ENCODE measurements at regions not wholly inside any gene's neighbourhood (a gene's known extent, or its start where the extent isn't known, plus 50 kb on each side); places are given as distances from the start of the nearest gene placed in this dataset.

GRCh38 chr3:24047513-24047912 is 102.4 kb downstream of the NR1D2 start:
- peak overlapping the region; percentile 32 for H3K27ac Mint-ChIP-seq (ENCODE audit: low read depth, unreplicated experiment)

DNA sequence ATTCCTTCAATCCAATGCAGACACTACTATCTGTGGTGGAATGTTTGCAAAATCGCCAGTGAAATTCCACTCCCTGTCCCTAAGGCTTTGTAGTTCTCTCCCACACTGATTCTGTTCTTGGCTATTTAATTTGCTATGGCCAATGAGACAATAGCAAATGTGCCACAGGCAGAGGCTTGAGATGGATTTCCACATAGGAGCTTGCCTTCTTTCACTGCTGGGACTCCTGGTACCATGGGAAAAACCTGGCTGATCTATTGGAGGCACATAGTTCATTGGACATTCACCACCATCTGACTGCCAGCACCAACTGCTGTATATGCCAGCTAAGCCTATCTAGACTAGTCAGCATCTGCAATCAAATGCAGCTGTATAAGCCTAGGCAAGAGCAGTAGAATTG is 103.8 kb downstream of the NR1D2 start:
- Mint-ChIP-seq H3K36me3 (ENCODE audit: insufficient read depth, unreplicated experiment) (no peaks in the 10 kb centered on the region), H3K4me1 (ENCODE audit: insufficient read depth, unreplicated experiment) (peaks cover 6% of the 10 kb centered on the region), H3K27ac (ENCODE audit: low read depth, unreplicated experiment) (no peak overlapping the region), H3K9me3 (ENCODE audit: unreplicated experiment) (no peaks in the 10 kb centered on the region), H3K27me3 (ENCODE audit: insufficient read depth, unreplicated experiment) (no peaks in the 10 kb centered on the region), H3K4me3 (ENCODE audit: unreplicated experiment) (no peak overlapping the region)
- BruUV-seq (replicated peaks): no TSS peak
- intact Hi-C loops (cut with micrococcal nuclease): no loop called here
- TF ChIP-seq, protein P1, sequence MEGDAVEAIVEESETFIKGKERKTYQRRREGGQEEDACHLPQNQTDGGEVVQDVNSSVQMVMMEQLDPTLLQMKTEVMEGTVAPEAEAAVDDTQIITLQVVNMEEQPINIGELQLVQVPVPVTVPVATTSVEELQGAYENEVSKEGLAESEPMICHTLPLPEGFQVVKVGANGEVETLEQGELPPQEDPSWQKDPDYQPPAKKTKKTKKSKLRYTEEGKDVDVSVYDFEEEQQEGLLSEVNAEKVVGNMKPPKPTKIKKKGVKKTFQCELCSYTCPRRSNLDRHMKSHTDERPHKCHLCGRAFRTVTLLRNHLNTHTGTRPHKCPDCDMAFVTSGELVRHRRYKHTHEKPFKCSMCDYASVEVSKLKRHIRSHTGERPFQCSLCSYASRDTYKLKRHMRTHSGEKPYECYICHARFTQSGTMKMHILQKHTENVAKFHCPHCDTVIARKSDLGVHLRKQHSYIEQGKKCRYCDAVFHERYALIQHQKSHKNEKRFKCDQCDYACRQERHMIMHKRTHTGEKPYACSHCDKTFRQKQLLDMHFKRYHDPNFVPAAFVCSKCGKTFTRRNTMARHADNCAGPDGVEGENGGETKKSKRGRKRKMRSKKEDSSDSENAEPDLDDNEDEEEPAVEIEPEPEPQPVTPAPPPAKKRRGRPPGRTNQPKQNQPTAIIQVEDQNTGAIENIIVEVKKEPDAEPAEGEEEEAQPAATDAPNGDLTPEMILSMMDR (IDR thresholded peaks at IDR 0.05; ENCODE audit: unreplicated experiment): no peak
- POLR2A ChIA-PET: interaction anchor here (0.6 kb wide), 1 partner anchor 26 kb away, joined by 3 read pairs; no protein-coding TSS in a partner anchor
- DNase-seq (ENCODE audit: unreplicated experiment): peak; percentile 38
- CTCF ChIA-PET: interaction anchor here (0.5 to 3.1 kb wide), 5 partner anchors 9 to 967 kb away, joined by 3 to 8 read pairs (median 4); no protein-coding TSS in a partner anchor

More at GRCh38 chr3:24047513-24047912, 102.4 kb downstream of the NR1D2 start:
- intact Hi-C loops (cut with micrococcal nuclease): no loop called here
- TF ChIP-seq, protein P1 (IDR thresholded peaks at IDR 0.05; ENCODE audit: unreplicated experiment): no peak
- Mint-ChIP-seq H3K4me1 (ENCODE audit: insufficient read depth, unreplicated experiment) (peaks cover 6% of the 10 kb centered on the region), H3K27me3 (ENCODE audit: insufficient read depth, unreplicated experiment) (no peaks in the 10 kb centered on the region), H3K9me3 (ENCODE audit: unreplicated experiment) (no peaks in the 10 kb centered on the region), H3K4me3 (ENCODE audit: unreplicated experiment) (no peak overlapping the region), H3K36me3 (ENCODE audit: insufficient read depth, unreplicated experiment) (no peaks in the 10 kb centered on the region)
- CTCF ChIA-PET: interaction anchor here (0.6 kb wide), 1 partner anchor 217 kb away, joined by 3 read pairs; no protein-coding TSS in a partner anchor
- POLR2A ChIA-PET: interaction anchor here (1.1 kb wide), 1 partner anchor 9 kb away, joined by 3 read pairs; no protein-coding TSS in a partner anchor
- BruUV-seq (replicated peaks): no TSS peak
- no peak for DNase-seq (ENCODE audit: unreplicated experiment)

DNA sequence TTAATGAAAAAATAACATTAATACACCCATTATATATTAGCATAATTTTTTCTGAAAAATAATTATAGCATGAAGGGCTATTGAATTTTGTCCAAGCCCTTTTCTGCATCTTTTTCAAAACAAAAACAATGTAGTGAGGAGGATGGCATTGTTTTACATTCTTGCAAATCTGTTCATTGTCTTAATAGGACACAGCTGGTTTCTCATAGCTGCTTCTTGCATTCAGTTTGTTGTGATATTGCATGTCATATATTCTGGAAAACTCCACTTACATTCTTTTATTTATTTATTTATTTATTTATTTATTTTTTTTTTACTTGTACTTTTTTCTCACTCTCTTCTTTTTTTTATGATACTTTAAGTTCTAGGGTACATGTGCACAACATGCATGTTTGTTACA is 107.4 kb downstream of the NR1D2 start:
- no peaks in the 10 kb centered on the region for H3K36me3 Mint-ChIP-seq (ENCODE audit: insufficient read depth, unreplicated experiment)
- H3K4me3 Mint-ChIP-seq (ENCODE audit: unreplicated experiment): no peak overlapping the region
- H3K4me1 Mint-ChIP-seq (ENCODE audit: insufficient read depth, unreplicated experiment): peaks cover 6% of the 10 kb centered on the region
- no peaks in the 10 kb centered on the region for H3K27me3 Mint-ChIP-seq (ENCODE audit: insufficient read depth, unreplicated experiment)
- intact Hi-C loops (cut with micrococcal nuclease): no loop called here
- ChIA-PET POLR2A (no interaction called here), CTCF (interaction anchor here (0.8 kb wide), 1 partner anchor 158 kb away, joined by 4 read pairs; no protein-coding TSS in a partner anchor)
- TF ChIP-seq, protein P1 (IDR thresholded peaks at IDR 0.05; ENCODE audit: unreplicated experiment): no peak
- no peaks in the 10 kb centered on the region for H3K9me3 Mint-ChIP-seq (ENCODE audit: unreplicated experiment)
- no TSS peak for BruUV-seq (replicated peaks)
- no peak for DNase-seq (ENCODE audit: unreplicated experiment)
- H3K27ac Mint-ChIP-seq (ENCODE audit: low read depth, unreplicated experiment): no peak overlapping the region

DNA sequence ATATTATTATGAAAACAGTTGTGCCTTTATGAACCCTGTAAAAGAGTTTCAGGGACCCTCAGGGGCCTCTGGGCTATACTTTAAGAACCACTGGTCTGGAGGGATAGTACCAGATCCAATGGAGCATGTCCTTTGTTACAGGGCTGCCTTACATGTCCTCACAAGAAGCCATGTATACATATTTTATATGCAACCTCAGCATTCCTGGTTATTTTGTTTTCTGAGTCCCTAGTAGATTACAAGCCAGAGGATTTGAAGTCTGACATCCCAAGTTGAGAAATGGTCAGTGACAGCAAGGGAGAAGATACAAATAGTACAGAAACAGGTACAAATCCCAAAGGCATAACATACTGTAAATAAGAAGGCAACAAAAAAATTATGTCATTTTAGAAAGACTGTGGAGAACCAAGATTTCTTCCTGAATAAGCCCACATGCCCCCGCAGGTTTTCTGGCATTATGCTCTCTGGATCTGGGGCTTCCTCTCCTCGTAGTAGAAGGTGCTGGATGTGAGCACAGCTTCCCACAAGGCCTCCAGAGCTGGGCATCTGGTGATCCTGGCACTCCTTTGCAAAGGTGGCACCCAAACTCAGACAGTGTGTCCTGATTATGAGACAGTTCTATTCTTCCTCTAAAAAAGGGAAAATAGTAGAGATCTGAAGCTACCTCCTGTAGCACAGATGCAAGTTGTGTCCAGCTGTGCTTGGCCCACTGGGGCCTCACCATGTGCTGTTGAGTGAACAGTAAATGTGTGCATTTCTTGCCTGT is 114.0 kb downstream of the NR1D2 start:
- BruUV-seq (replicated peaks): no TSS peak
- Mint-ChIP-seq H3K4me1 (ENCODE audit: insufficient read depth, unreplicated experiment) (no peaks in the 10 kb centered on the region), H3K27ac (ENCODE audit: low read depth, unreplicated experiment) (no peak overlapping the region), H3K9me3 (ENCODE audit: unreplicated experiment) (no peaks in the 10 kb centered on the region), H3K4me3 (ENCODE audit: unreplicated experiment) (no peak overlapping the region), H3K36me3 (ENCODE audit: insufficient read depth, unreplicated experiment) (no peaks in the 10 kb centered on the region), H3K27me3 (ENCODE audit: insufficient read depth, unreplicated experiment) (no peaks in the 10 kb centered on the region)
- ChIA-PET POLR2A (no interaction called here), CTCF (interaction anchor here (1.2 kb wide), 1 partner anchor 128 kb away, joined by 4 read pairs; no protein-coding TSS in a partner anchor)
- TF ChIP-seq, protein P1 (IDR thresholded peaks at IDR 0.05; ENCODE audit: unreplicated experiment): no peak
- DNase-seq (ENCODE audit: unreplicated experiment): no peak
- intact Hi-C loops (cut with micrococcal nuclease): no loop called here
